HG03108 (cell line): ENCODE measurements at regions not wholly inside any gene's neighbourhood (a gene's known extent, or its start where the extent isn't known, plus 50 kb on each side); places are given as distances from the start of the nearest gene placed in this dataset.
"Not testable (repeated sequence)": the region's sequence is repeated elsewhere in the genome, so short reads cannot be mapped to it uniquely, and the experiment has no call there.

Experiments used
- ATAC-seq: cut with Tn5 transposase; IDR thresholded peaks from one replicate; pipeline ENCODE4 v1.9.1; 2021; ENCODE audit warnings: moderate library complexity; ENCODE audit not compliant: unreplicated experiment

- ATAC-seq, result no peak
Measured at GRCh38 chr5:91494447-91494996, 111.4 kb upstream of the ARRDC3 start.

GRCh38 chr5:91493086-91493485, 110.0 kb upstream of the ARRDC3 start:
- ATAC-seq, result no peak

GRCh38 chr5:91491229-91491628, 108.1 kb upstream of the ARRDC3 start:
- no peak for ATAC-seq

GRCh38 chr5:91490316-91490715, 107.2 kb upstream of the ARRDC3 start:
- no peak for ATAC-seq

GRCh38 chr5:91487420-91487819, 104.3 kb upstream of the ARRDC3 start:
- ATAC-seq, result no peak

GRCh38 chr5:91486638-91487037, 103.5 kb upstream of the ARRDC3 start:
- ATAC-seq, result no peak

GRCh38 chr5:91484662-91485061, 101.5 kb upstream of the ARRDC3 start:
- no peak for ATAC-seq

GRCh38 chr5:91479376-91479775, 96.3 kb upstream of the ARRDC3 start:
- ATAC-seq, result not testable (repeated sequence)

GRCh38 chr5:91478096-91478495, 95.0 kb upstream of the ARRDC3 start:
- ATAC-seq, result no peak

- ATAC-seq, result no peak
Measured at GRCh38 chr5:91477408-91477807, 94.3 kb upstream of the ARRDC3 start.

- no peak for ATAC-seq
Measured at GRCh38 chr5:91474201-91474600, 91.1 kb upstream of the ARRDC3 start.

GRCh38 chr5:91472631-91473030, 89.5 kb upstream of the ARRDC3 start:
- no peak for ATAC-seq

- no peak for ATAC-seq
Measured at GRCh38 chr5:91469517-91470165, 86.5 kb upstream of the ARRDC3 start.

GRCh38 chr5:91468651-91469422, 85.7 kb upstream of the ARRDC3 start:
- ATAC-seq, result no peak

GRCh38 chr5:91464886-91465646, 81.9 kb upstream of the ARRDC3 start:
- ATAC-seq, result no peak

GRCh38 chr5:91457681-91458058, 74.6 kb upstream of the ARRDC3 start:
- no peak for ATAC-seq

- ATAC-seq, result no peak
Measured at GRCh38 chr5:91456928-91457680, 74.0 kb upstream of the ARRDC3 start.

- ATAC-seq, result no peak
Measured at GRCh38 chr5:91449083-91449482, 66.0 kb upstream of the ARRDC3 start.

GRCh38 chr5:91448079-91448478, 65.0 kb upstream of the ARRDC3 start:
- ATAC-seq, result not testable (repeated sequence)

- not testable (repeated sequence) for ATAC-seq
Measured at GRCh38 chr5:91446880-91447279, 63.8 kb upstream of the ARRDC3 start.
